Spleen (tissue), 7 donors: ENCODE measurements at regions not wholly inside any gene's neighbourhood (a gene's known extent, or its start where the extent isn't known, plus 50 kb on each side); places are given as distances from the start of the nearest gene placed in this dataset.

Experiments used
- CTCF ChIP-seq, 11 experiments: fragments of 200-600 bp in 7 of 11; fragments of 450-650 bp in 4 of 11; sonication (generic) in 4 of 11; IDR thresholded peaks in 8 of 11; conservative IDR thresholded peaks in 3 of 11; 1 replicate in 7 of 11; 2 replicates in 4 of 11; pipeline versions ENCODE4 v1.4.0 to v1.8.0; 2016 to 2021; ENCODE audit warnings: antibody characterized with exemption in 11 of 11, inconsistent platforms in 4 of 11, mild to moderate bottlenecking in 1 of 11
- POLR2A ChIP-seq, 3 donors: fragments of 450-650 bp; IDR thresholded peaks; one replicate each; pipeline ENCODE4 v1.5.1; 2017; ENCODE audit warnings: antibody characterized with exemption in 3 of 3, mild to moderate bottlenecking in 1 of 3
- POLR2AphosphoS5 ChIP-seq, 3 donors: sonication (generic); formaldehyde crosslinking; IDR thresholded peaks; one replicate each; pipeline ENCODE4 v1.5.1; 2017; ENCODE audit warnings: antibody characterized with exemption in 3 of 3
- donor health status: DM: no; HTN: no; CAD: no; lungs with moderate emphysema.
- donor health status: DM: no; HTN: no; CAD: no.
- donor health status: DM: no; HTN: no; CAD: no.

- TF ChIP-seq CTCF (IDR thresholded peaks at IDR 0.05 in 8 of 11, conservative IDR thresholded peaks at IDR 0.05 in 3 of 11) (no peak), POLR2A (IDR thresholded peaks at IDR 0.05) (no peak), POLR2AphosphoS5 (IDR thresholded peaks at IDR 0.05) (no peak)
Measured at GRCh38 chr10:32174349-32174893, 118.2 kb upstream of the KIF5B start.
